RWPE1 (cell line): ENCODE measurements at regions not wholly inside any gene's neighbourhood (a gene's known extent, or its start where the extent isn't known, plus 50 kb on each side); places are given as distances from the start of the nearest gene placed in this dataset.
A peak's percentile ranks its signal among the peaks of the same experiment; 100 is the strongest.

ENCODE experiments used
- CTCF ChIA-PET: fragments of 350-600 bp; sonication (Branson Sonifier 250); formaldehyde crosslinking; extraction: SDS; loops from one replicate; lab custom pipeline; 2021; lab: Yijun Ruan, JAX
- POLR2A ChIA-PET: fragments of 400-600 bp; formaldehyde crosslinking; extraction: SDS; loops from one replicate; lab custom pipeline; 2020; ENCODE audit warnings: antibody characterized with exemption; ENCODE audit not compliant: low non-redundant PET; lab: Yijun Ruan, JAX
- DNase-seq: peaks from one replicate; pipeline ENCODE4 v3.0.0; 2012; ENCODE audit warnings: low spot score
- H3K27ac ChIP-seq: fragments of 450-650 bp; 2 replicates; pipeline ENCODE4 v1.5.1; 2017
- TF ChIP-seq, protein P1 (sequence below): fragments of 450-650 bp; conservative IDR thresholded peaks from 2 replicates; pipeline ENCODE4 v1.5.1; 2017; ENCODE audit warnings: low read depth, mild to moderate bottlenecking

GRCh38 chr3:81242871-81243270 lies 518.6 kb downstream of the GBE1 start:
- TF ChIP-seq, protein P1, sequence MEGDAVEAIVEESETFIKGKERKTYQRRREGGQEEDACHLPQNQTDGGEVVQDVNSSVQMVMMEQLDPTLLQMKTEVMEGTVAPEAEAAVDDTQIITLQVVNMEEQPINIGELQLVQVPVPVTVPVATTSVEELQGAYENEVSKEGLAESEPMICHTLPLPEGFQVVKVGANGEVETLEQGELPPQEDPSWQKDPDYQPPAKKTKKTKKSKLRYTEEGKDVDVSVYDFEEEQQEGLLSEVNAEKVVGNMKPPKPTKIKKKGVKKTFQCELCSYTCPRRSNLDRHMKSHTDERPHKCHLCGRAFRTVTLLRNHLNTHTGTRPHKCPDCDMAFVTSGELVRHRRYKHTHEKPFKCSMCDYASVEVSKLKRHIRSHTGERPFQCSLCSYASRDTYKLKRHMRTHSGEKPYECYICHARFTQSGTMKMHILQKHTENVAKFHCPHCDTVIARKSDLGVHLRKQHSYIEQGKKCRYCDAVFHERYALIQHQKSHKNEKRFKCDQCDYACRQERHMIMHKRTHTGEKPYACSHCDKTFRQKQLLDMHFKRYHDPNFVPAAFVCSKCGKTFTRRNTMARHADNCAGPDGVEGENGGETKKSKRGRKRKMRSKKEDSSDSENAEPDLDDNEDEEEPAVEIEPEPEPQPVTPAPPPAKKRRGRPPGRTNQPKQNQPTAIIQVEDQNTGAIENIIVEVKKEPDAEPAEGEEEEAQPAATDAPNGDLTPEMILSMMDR = peak; percentile 46
- H3K27ac ChIP-seq = no peak overlapping the region
- DNase-seq = peak; percentile 1
- POLR2A ChIA-PET = no interaction called here
- CTCF ChIA-PET = no interaction called here

DNA sequence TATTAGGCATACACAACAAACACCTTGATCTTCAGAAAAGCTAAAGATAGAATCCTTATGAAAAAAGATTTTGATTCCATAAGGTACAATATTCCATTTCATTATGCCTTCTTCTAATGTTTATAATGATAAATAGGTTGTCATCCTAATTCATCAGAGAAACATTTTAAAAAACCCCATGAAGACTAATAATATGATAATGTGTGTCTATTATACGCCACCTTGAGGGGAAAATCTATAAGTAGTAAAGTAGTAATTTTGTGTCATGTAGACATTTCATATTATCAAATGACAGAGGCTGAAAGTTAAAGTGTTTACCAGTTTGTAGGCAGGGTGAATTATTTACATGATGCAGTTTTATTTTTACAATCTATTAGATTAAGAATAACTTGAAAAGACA lies 524.3 kb downstream of the GBE1 start:
- no peak for DNase-seq
- H3K27ac ChIP-seq = no peak overlapping the region
- POLR2A ChIA-PET = no interaction called here
- CTCF ChIA-PET = no interaction called here
- TF ChIP-seq, protein P1 = no peak

GRCh38 chr3:81218023-81218422 lies 543.4 kb downstream of the GBE1 start:
- ChIA-PET CTCF (no interaction called here), POLR2A (no interaction called here)
- TF ChIP-seq, protein P1 = no peak
- no peak for DNase-seq
- no peak overlapping the region for H3K27ac ChIP-seq

- TF ChIP-seq, protein P1 = no peak
- DNase-seq = no peak
- no peak overlapping the region for H3K27ac ChIP-seq
- ChIA-PET CTCF (no interaction called here), POLR2A (no interaction called here)
Observed at GRCh38 chr3:81217101-81217500, 544.3 kb downstream of the GBE1 start.

- POLR2A ChIA-PET = no interaction called here
- no peak overlapping the region for H3K27ac ChIP-seq
- peak; percentile 13 for DNase-seq
- TF ChIP-seq, protein P1 = no peak
- CTCF ChIA-PET = no interaction called here
Observed at GRCh38 chr3:81216192-81216591, 545.3 kb downstream of the GBE1 start.

GRCh38 chr3:81214631-81215030 lies 546.8 kb downstream of the GBE1 start:
- TF ChIP-seq, protein P1 = no peak
- no peak for DNase-seq
- H3K27ac ChIP-seq = no peak overlapping the region
- POLR2A ChIA-PET = no interaction called here
- CTCF ChIA-PET = interaction anchor here (0.6 to 0.7 kb wide), 2 partner anchors 619 to 1607 kb away, joined by 3 to 5 read pairs; no protein-coding TSS in a partner anchor
